ENCODE measurements at regions not wholly inside any gene's neighbourhood (a gene's known extent, or its start where the extent isn't known, plus 50 kb on each side); places are given as distances from the start of the nearest gene placed in this dataset.

DNA sequence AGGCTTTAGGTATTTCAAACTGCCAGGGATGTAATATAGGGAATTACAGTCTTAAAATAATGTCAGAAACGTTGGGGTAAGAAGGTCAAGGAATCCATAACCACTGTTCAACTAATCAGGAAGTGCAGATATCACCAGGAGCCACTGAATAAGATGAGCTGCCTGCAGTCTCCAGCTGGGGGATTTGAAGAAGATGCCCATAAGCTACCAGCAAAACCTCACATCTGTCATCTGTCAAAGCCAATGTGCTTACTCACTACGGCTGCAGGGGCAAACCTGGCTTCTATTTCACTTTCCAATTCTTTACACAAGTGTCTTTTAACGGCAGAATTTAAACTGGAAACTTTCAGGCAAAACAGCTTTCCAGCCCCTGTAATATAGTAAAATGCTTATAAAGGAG, 1410.1 kb upstream of the ATXN8OS start:
- Histone ChIP-seq H3K27me3 (ENCODE audit: low read depth) (no peaks in the 10 kb centered on the region), H3K9me3 (no peaks in the 10 kb centered on the region), H3K27ac (no peak overlapping the region), H3K4me1 (no peaks in the 10 kb centered on the region), H3K4me3 (no peak overlapping the region), H3K36me3 (no peaks in the 10 kb centered on the region)
- ATAC-seq (no peak), DNase-seq (no peak)
- TF ChIP-seq, protein P1, sequence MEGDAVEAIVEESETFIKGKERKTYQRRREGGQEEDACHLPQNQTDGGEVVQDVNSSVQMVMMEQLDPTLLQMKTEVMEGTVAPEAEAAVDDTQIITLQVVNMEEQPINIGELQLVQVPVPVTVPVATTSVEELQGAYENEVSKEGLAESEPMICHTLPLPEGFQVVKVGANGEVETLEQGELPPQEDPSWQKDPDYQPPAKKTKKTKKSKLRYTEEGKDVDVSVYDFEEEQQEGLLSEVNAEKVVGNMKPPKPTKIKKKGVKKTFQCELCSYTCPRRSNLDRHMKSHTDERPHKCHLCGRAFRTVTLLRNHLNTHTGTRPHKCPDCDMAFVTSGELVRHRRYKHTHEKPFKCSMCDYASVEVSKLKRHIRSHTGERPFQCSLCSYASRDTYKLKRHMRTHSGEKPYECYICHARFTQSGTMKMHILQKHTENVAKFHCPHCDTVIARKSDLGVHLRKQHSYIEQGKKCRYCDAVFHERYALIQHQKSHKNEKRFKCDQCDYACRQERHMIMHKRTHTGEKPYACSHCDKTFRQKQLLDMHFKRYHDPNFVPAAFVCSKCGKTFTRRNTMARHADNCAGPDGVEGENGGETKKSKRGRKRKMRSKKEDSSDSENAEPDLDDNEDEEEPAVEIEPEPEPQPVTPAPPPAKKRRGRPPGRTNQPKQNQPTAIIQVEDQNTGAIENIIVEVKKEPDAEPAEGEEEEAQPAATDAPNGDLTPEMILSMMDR (IDR thresholded peaks at IDR 0.05): no peak
- intact Hi-C loops (cut with DNase I): no loop called here

GRCh38 chr13:68696907-68697306, 1410.7 kb upstream of the ATXN8OS start:
- Histone ChIP-seq H3K36me3 (no peaks in the 10 kb centered on the region), H3K27me3 (ENCODE audit: low read depth) (no peaks in the 10 kb centered on the region), H3K4me1 (no peaks in the 10 kb centered on the region), H3K9me3 (no peaks in the 10 kb centered on the region), H3K4me3 (no peak overlapping the region), H3K27ac (no peak overlapping the region)
- TF ChIP-seq, protein P1 (IDR thresholded peaks at IDR 0.05): no peak
- ATAC-seq (no peak), DNase-seq (no peak)
- intact Hi-C loops (cut with DNase I): no loop called here

DNA sequence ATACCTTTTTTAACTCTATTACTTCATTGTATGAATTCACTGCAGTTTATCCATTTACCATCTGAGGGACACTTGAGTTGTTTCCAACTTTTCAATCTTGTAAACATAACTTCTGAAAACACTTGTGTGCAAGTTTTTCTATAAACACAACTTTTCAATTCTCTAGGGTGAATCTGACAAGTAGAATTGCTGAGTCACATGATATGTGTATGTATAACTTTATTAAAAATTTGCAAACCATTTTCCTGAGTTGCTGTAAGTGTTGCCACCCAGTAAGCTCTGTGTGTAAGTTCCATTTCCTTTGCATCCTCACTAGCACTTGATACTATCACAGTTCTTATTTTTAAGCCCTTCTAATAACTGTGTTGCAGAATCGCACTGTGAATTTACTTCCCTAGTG, 1415.6 kb upstream of the ATXN8OS start:
- TF ChIP-seq, protein P1 (IDR thresholded peaks at IDR 0.05): no peak
- H3K4me1 ChIP-seq: no peaks in the 10 kb centered on the region
- no peaks in the 10 kb centered on the region for H3K9me3 ChIP-seq
- H3K36me3 ChIP-seq: no peaks in the 10 kb centered on the region
- H3K27ac ChIP-seq: no peak overlapping the region
- intact Hi-C loops (cut with DNase I): no loop called here
- DNase-seq (no peak), ATAC-seq (no peak)
- no peak overlapping the region for H3K4me3 ChIP-seq
- H3K27me3 ChIP-seq (ENCODE audit: low read depth): no peaks in the 10 kb centered on the region

- intact Hi-C loops (cut with DNase I): no loop called here
- TF ChIP-seq, protein P1 (IDR thresholded peaks at IDR 0.05): no peak
- Histone ChIP-seq H3K9me3 (no peaks in the 10 kb centered on the region), H3K36me3 (no peaks in the 10 kb centered on the region), H3K27me3 (ENCODE audit: low read depth) (no peaks in the 10 kb centered on the region), H3K4me1 (no peaks in the 10 kb centered on the region), H3K27ac (no peak overlapping the region), H3K4me3 (no peak overlapping the region)
- no peak for ATAC-seq
- no peak for DNase-seq
Measured at GRCh38 chr13:68690567-68690966, 1417.1 kb upstream of the ATXN8OS start.

DNA sequence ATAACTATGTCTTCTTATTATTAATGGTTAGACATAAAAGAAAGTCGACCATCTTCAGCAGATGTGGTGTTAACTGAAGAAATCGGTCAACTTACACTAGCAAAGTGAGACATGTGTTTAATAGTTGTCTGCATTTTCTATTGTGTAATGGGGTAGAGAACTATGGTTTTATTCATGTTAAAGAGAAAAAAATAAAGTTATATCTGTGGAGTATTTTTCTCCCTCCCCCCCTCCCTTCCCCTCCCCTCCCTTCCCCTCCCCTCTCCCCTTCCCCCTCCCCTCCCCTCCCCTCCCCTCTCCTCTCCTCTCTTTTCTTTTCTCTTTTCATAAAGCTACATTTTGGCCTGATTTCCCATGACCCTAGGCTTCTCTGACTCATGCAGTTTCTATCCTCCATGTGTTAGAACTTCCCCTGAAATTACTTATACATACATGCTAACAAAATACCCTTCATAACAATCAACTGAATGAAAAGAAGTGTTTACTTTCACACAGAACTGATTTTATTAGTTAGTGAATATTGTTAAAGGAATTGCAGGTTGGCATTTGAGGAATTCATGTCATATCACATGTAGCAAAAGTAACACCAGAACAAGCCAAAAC, 1431.0 kb upstream of the ATXN8OS start:
- ATAC-seq: no peak
- no peaks in the 10 kb centered on the region for H3K27me3 ChIP-seq (ENCODE audit: low read depth)
- no peaks in the 10 kb centered on the region for H3K36me3 ChIP-seq
- TF ChIP-seq, protein P1 (IDR thresholded peaks at IDR 0.05): no peak
- H3K4me3 ChIP-seq: no peak overlapping the region
- no peaks in the 10 kb centered on the region for H3K4me1 ChIP-seq
- H3K9me3 ChIP-seq: no peaks in the 10 kb centered on the region
- no peak overlapping the region for H3K27ac ChIP-seq
- DNase-seq: no peak
- intact Hi-C loops (cut with DNase I): no loop called here

DNA sequence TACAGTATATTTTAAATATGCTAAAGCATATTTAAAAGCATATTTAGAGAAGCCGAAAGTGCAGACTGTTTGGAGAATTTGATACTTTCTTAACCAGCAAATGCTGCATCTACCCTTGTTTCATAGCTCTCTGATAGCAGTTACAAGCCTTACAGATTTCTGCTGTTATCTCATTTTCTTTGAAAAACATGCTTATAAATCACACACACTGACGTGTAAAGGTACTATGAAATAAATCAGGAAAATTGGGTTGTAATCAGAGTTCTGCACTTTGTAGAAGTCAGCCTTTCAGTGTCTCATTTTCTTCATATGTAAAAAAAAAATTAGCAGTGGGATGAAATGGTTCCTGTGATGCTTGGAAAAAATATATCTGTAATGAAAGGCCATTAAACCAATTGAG, 1432.4 kb upstream of the ATXN8OS start:
- no peaks in the 10 kb centered on the region for H3K9me3 ChIP-seq
- no peak overlapping the region for H3K27ac ChIP-seq
- H3K4me3 ChIP-seq: no peak overlapping the region
- TF ChIP-seq, protein P1 (IDR thresholded peaks at IDR 0.05): no peak
- no peaks in the 10 kb centered on the region for H3K36me3 ChIP-seq
- intact Hi-C loops (cut with DNase I): no loop called here
- H3K4me1 ChIP-seq: no peaks in the 10 kb centered on the region
- no peak for ATAC-seq
- H3K27me3 ChIP-seq (ENCODE audit: low read depth): no peaks in the 10 kb centered on the region
- DNase-seq: no peak

Measured in lower lobe of right lung (tissue), 2 donors.